Caco-2 (cell line): ENCODE measurements at regions not wholly inside any gene's neighbourhood (a gene's known extent, or its start where the extent isn't known, plus 50 kb on each side); places are given as distances from the start of the nearest gene placed in this dataset.

Experiments
- BruUV-seq: library from RNA; stranded (reverse); fragments of 400-500 nt; replicated peaks from 2 replicates; lab custom pipeline; 2021; lab: Mats Ljungman, UMichigan
- CTCF ChIA-PET: fragments of 300-600 bp; sonication (Branson Sonifier 250); formaldehyde crosslinking; loops from one replicate; lab custom pipeline; 2022; ENCODE audit warnings: antibody characterized with exemption; lab: Charles Lee
- POLR2A ChIA-PET: fragments of 300-600 bp; sonication (Branson Sonifier 250); formaldehyde crosslinking; loops from one replicate; lab custom pipeline; 2022; ENCODE audit warnings: antibody characterized with exemption; lab: Charles Lee
- DNase-seq, 2 experiments: peaks; one replicate each; pipeline versions ENCODE4 v3.0.0 to v3.0.0-alpha.2; 2020 to 2022
- H3K27me3 ChIP-seq: replicated peaks from 2 replicates; pipeline ENCODE4 v1.6.0; 2011; ENCODE audit warnings: low read length; ENCODE audit not compliant: control insufficient read depth, insufficient read depth
- H3K36me3 ChIP-seq: 2 replicates; pipeline ENCODE4 v1.5.1; 2011; ENCODE audit warnings: low read length; ENCODE audit not compliant: control insufficient read depth, insufficient read depth
- H3K4me1 ChIP-seq: fragments of 250-450 bp; sonication (Bioruptor Pico); 2 replicates; pipeline ENCODE4 v1.5.1; 2020; ENCODE audit warnings: mild to moderate bottlenecking
- H3K4me3 ChIP-seq: 2 replicates; pipeline ENCODE4 v1.5.1; 2011; ENCODE audit warnings: low read depth, mild to moderate bottlenecking, control low read depth, low read length
- H3K9me3 ChIP-seq: fragments of 250-450 bp; sonication (Bioruptor Pico); 2 replicates; pipeline ENCODE4 v1.5.1; 2020; ENCODE audit warnings: mild to moderate bottlenecking, moderate library complexity
- H3K27ac Mint-ChIP-seq: one replicate; pipeline ENCODE4 v1.8.0; 2022; ENCODE audit warnings: mixed read lengths; ENCODE audit not compliant: unreplicated experiment
- H3K27me3 Mint-ChIP-seq: one replicate; pipeline ENCODE4 v1.8.0; 2022; ENCODE audit warnings: mixed read lengths; ENCODE audit not compliant: insufficient read depth, unreplicated experiment
- H3K36me3 Mint-ChIP-seq: one replicate; pipeline ENCODE4 v1.8.0; 2022; ENCODE audit warnings: mild to moderate bottlenecking, mixed read lengths; ENCODE audit not compliant: insufficient read depth, unreplicated experiment
- H3K4me1 Mint-ChIP-seq: one replicate; pipeline ENCODE4 v1.8.0; 2022; ENCODE audit warnings: low read depth, mixed read lengths; ENCODE audit not compliant: unreplicated experiment
- H3K4me3 Mint-ChIP-seq: one replicate; pipeline ENCODE4 v1.8.0; 2022; ENCODE audit warnings: mild to moderate bottlenecking, moderate library complexity, mixed read lengths; ENCODE audit not compliant: unreplicated experiment
- H3K9me3 Mint-ChIP-seq: one replicate; pipeline ENCODE4 v1.8.0; 2022; ENCODE audit warnings: mixed read lengths; ENCODE audit not compliant: unreplicated experiment
- CTCF ChIP-seq, 2 experiments: fragments of 200-600 bp in 1 of 2; IDR thresholded peaks; 1 replicate in 1 of 2; 2 replicates in 1 of 2; pipeline versions ENCODE4 v1.5.1 to v1.8.0; 2011 to 2022; ENCODE audit warnings: antibody characterized with exemption in 1 of 2, control low read depth in 1 of 2, inconsistent platforms in 1 of 2, low read depth in 1 of 2, low read length in 1 of 2, mild to moderate bottlenecking in 1 of 2, moderate library complexity in 1 of 2; ENCODE audit not compliant: insufficient read depth in 1 of 2, severe bottlenecking in 1 of 2, unreplicated experiment in 1 of 2
- intact Hi-C: fragments of 100-400 bp; cut with micrococcal nuclease; formaldehyde crosslinking; loops from one replicate; pipeline ENCODE4 v1.10.0; 2022; ENCODE audit not compliant: unreplicated experiment

DNA sequence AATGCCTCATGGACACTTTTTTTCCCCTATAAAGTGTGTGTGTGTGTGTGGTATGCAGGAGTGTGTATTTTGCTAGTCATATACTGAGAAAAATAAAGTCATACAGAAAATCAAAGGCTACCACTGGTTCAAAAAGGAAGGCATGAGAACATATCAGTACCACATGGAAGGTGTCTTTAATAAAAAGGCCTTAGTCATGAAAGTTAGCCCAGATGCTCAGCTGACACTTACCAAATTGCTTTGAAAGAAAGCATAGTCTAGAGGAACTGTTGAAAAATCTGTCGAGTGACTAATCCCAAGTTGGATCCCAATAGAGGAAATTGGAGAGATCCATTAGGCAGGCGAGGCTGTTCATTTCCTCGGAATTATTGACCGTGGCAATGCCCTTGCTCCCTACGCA lies 432.9 kb upstream of the CFAP20DC start:
- Mint-ChIP-seq H3K4me3 (no peak overlapping the region), H3K4me1 (no peaks in the 10 kb centered on the region), H3K27me3 (peaks cover 16% of the 10 kb centered on the region), H3K9me3 (no peaks in the 10 kb centered on the region), H3K36me3 (no peaks in the 10 kb centered on the region), H3K27ac (no peak overlapping the region)
- CTCF ChIA-PET: no interaction called here
- Histone ChIP-seq H3K4me3 (no peak overlapping the region), H3K9me3 (no peaks in the 10 kb centered on the region), H3K27me3 (no peaks in the 10 kb centered on the region; the same call in 1 of the 2 replicates), H3K4me1 (no peaks in the 10 kb centered on the region), H3K36me3 (no peaks in the 10 kb centered on the region)
- DNase-seq: no peak
- TF ChIP-seq CTCF (IDR thresholded peaks at IDR 0.05; ENCODE audit: insufficient read depth in 1 of 2, low read depth in 1 of 2, low read length in 1 of 2, severe bottlenecking in 1 of 2, unreplicated experiment in 1 of 2): no peak
- intact Hi-C loops: no loop called here
- no TSS peak for BruUV-seq
- POLR2A ChIA-PET: no interaction called here

DNA sequence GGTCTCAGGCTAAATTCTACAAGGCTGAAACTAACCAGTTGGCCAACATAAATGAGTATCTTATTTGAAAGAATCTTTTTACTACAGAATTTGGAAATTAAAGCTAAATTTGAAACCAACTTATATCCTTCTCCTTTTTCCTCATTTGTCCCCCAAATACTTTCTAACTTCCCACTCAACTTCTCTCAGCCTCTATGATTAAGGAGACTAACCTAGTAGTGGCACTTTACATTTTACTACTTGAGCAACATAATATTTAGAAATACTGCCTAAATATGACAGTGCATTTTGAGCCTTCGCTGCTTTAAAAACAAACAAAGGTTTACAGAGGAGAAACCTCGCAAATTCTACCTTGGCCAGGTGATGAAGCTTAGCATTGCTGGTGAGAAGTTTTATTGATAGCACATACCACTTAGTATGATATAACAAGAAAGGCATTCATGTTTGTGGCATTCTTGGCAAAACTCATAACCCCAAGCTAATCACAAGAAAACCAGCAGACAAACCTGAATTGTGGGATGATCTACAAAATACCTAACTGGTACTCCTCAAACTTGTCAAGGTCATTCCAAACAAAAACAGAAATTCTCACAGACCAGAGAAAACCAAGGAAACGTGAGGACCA lies 432.1 kb upstream of the CFAP20DC start:
- no TSS peak for BruUV-seq
- Mint-ChIP-seq H3K27me3 (peaks cover 16% of the 10 kb centered on the region), H3K27ac (no peak overlapping the region), H3K36me3 (no peaks in the 10 kb centered on the region), H3K4me3 (no peak overlapping the region), H3K9me3 (no peaks in the 10 kb centered on the region), H3K4me1 (no peaks in the 10 kb centered on the region)
- intact Hi-C loops: no loop called here
- TF ChIP-seq CTCF (IDR thresholded peaks at IDR 0.05; ENCODE audit: insufficient read depth in 1 of 2, low read depth in 1 of 2, low read length in 1 of 2, severe bottlenecking in 1 of 2, unreplicated experiment in 1 of 2): no peak
- H3K27me3 ChIP-seq: no peaks in the 10 kb centered on the region; the same call in 1 of the 2 replicates
- POLR2A ChIA-PET: no interaction called here
- CTCF ChIA-PET: no interaction called here
- no peaks in the 10 kb centered on the region for H3K36me3 ChIP-seq
- H3K4me1 ChIP-seq: no peaks in the 10 kb centered on the region
- H3K4me3 ChIP-seq: no peak overlapping the region
- DNase-seq: no peak
- H3K9me3 ChIP-seq: no peaks in the 10 kb centered on the region

DNA sequence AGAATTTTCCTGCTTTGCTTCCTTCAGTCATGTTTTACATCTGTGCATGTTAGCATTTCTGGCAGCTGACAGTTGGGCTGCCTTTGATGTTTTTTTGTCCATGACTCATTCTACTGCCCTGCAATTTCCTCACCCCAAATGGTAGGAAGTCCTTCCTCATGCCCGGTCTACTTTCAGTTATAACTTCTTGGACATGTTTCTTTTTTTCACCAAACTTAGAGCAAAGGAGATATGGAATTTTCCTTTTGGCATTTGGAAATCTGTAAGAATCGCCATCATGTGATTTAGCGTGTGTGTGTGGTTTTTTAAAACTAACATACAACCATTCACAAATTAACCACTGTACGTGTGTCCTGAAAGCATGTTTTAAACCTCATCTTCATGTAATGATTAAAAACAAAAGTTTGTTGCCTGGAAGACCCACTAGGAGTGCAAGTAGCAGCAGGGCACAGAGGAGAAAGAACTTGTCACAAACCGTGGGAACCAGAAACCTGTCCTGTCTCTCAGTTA lies 430.7 kb upstream of the CFAP20DC start:
- intact Hi-C loops: no loop called here
- no peak for TF ChIP-seq CTCF (IDR thresholded peaks at IDR 0.05; ENCODE audit: insufficient read depth in 1 of 2, low read depth in 1 of 2, low read length in 1 of 2, severe bottlenecking in 1 of 2, unreplicated experiment in 1 of 2)
- Mint-ChIP-seq H3K36me3 (no peaks in the 10 kb centered on the region), H3K4me1 (no peaks in the 10 kb centered on the region), H3K4me3 (no peak overlapping the region), H3K27me3 (peaks cover 14% of the 10 kb centered on the region), H3K27ac (no peak overlapping the region), H3K9me3 (no peaks in the 10 kb centered on the region)
- Histone ChIP-seq H3K27me3 (no peaks in the 10 kb centered on the region; the same call in 1 of the 2 replicates), H3K9me3 (no peaks in the 10 kb centered on the region), H3K4me3 (no peak overlapping the region), H3K36me3 (no peaks in the 10 kb centered on the region), H3K4me1 (no peaks in the 10 kb centered on the region)
- BruUV-seq: no TSS peak
- ChIA-PET POLR2A (no interaction called here), CTCF (no interaction called here)
- DNase-seq: no peak
